ENCODE measurements at regions not wholly inside any gene's neighbourhood (a gene's known extent, or its start where the extent isn't known, plus 50 kb on each side); places are given as distances from the start of the nearest gene placed in this dataset.
"Not testable (repeated sequence)": the region's sequence is repeated elsewhere in the genome, so short reads cannot be mapped to it uniquely, and the experiment has no call there.

- no peaks in the 10 kb centered on the region for H3K27me3 ChIP-seq
- H3K4me2 ChIP-seq, result no peak overlapping the region
- H3K4me3 ChIP-seq, result no peak overlapping the region
- H3K9me2 ChIP-seq (replicated peaks; ENCODE audit: insufficient read depth), result no peaks in the 10 kb centered on the region
- H4K20me1 ChIP-seq (ENCODE audit: insufficient read depth, poor library complexity, severe bottlenecking), result no peaks in the 10 kb centered on the region
- no peak overlapping the region for H2AFZ ChIP-seq
- H3K79me2 ChIP-seq, result no peaks in the 10 kb centered on the region
- no peaks in the 10 kb centered on the region for H3K36me3 ChIP-seq (replicated peaks; ENCODE audit: insufficient read depth, low read depth)
- no peak overlapping the region for H3K27ac ChIP-seq
- DNase-seq (ENCODE audit: low spot score), result no peak
- H3K4me1 ChIP-seq (ENCODE audit: insufficient read depth), result no peaks in the 10 kb centered on the region
- H3K9me3 ChIP-seq (ENCODE audit: low read depth), result no peaks in the 10 kb centered on the region
- WGBS (ENCODE audit: low lambda C conversion rate, missing lambda C conversion rate), result 40% methylated on average over 4 of the region's 4 CpGs
- no peak for TF ChIP-seq EZH2 (IDR thresholded peaks at IDR 0.05; ENCODE audit: borderline replicate concordance)
- TF ChIP-seq CTCF (IDR thresholded peaks at IDR 0.05; ENCODE audit: poor library complexity), result no peak
- no peak for TF ChIP-seq EZH2phosphoT487 (IDR thresholded peaks at IDR 0.05; ENCODE audit: low read depth, severe bottlenecking, unreplicated experiment)
These were observed 314.7 kb upstream of the CFAP20DC start for GRCh38 chr3:59364496-59364895.

- 89% methylated on average over 4 of the region's 8 CpGs for WGBS (ENCODE audit: low lambda C conversion rate, missing lambda C conversion rate)
- not testable (repeated sequence) for H3K9me2 ChIP-seq (replicated peaks; ENCODE audit: insufficient read depth); H3K4me2 ChIP-seq; H3K36me3 ChIP-seq (replicated peaks; ENCODE audit: insufficient read depth, low read depth); H3K27me3 ChIP-seq; H4K20me1 ChIP-seq (ENCODE audit: insufficient read depth, poor library complexity, severe bottlenecking); H3K4me1 ChIP-seq (ENCODE audit: insufficient read depth); H3K79me2 ChIP-seq; H2AFZ ChIP-seq; H3K9me3 ChIP-seq (ENCODE audit: low read depth); H3K27ac ChIP-seq; DNase-seq (ENCODE audit: low spot score); H3K4me3 ChIP-seq
These were observed 310.5 kb upstream of the CFAP20DC start for GRCh38 chr3:59360312-59360711.

GRCh38 chr3:59341459-59341858 is 291.6 kb upstream of the CFAP20DC start:
- no peak for TF ChIP-seq EZH2 (IDR thresholded peaks at IDR 0.05; ENCODE audit: borderline replicate concordance)
- no peak for TF ChIP-seq CTCF (IDR thresholded peaks at IDR 0.05; ENCODE audit: poor library complexity)
- no peak for TF ChIP-seq EZH2phosphoT487 (IDR thresholded peaks at IDR 0.05; ENCODE audit: low read depth, severe bottlenecking, unreplicated experiment)
- Histone ChIP-seq H3K36me3 (replicated peaks; ENCODE audit: insufficient read depth, low read depth) (no peaks in the 10 kb centered on the region), H3K4me2 (no peak overlapping the region), H4K20me1 (ENCODE audit: insufficient read depth, poor library complexity, severe bottlenecking) (no peaks in the 10 kb centered on the region), H3K27ac (no peak overlapping the region), H3K4me1 (ENCODE audit: insufficient read depth) (no peaks in the 10 kb centered on the region), H2AFZ (peak overlapping the region; percentile 33), H3K27me3 (no peaks in the 10 kb centered on the region), H3K9me2 (replicated peaks; ENCODE audit: insufficient read depth) (no peaks in the 10 kb centered on the region), H3K9me3 (ENCODE audit: low read depth) (no peaks in the 10 kb centered on the region), H3K4me3 (no peak overlapping the region), H3K79me2 (no peaks in the 10 kb centered on the region)
- WGBS (ENCODE audit: low lambda C conversion rate, missing lambda C conversion rate), result 42% methylated on average over 4 of the region's 4 CpGs
- no peak for DNase-seq (ENCODE audit: low spot score)

GRCh38 chr3:59339818-59340217 is 290.0 kb upstream of the CFAP20DC start:
- no peaks in the 10 kb centered on the region for H3K36me3 ChIP-seq (replicated peaks; ENCODE audit: insufficient read depth, low read depth)
- no peaks in the 10 kb centered on the region for H3K9me3 ChIP-seq (ENCODE audit: low read depth)
- H3K4me2 ChIP-seq, result no peak overlapping the region
- no peak for DNase-seq (ENCODE audit: low spot score)
- no peaks in the 10 kb centered on the region for H3K27me3 ChIP-seq
- no peaks in the 10 kb centered on the region for H3K9me2 ChIP-seq (replicated peaks; ENCODE audit: insufficient read depth)
- no peak overlapping the region for H3K27ac ChIP-seq
- H3K4me3 ChIP-seq, result no peak overlapping the region
- WGBS (ENCODE audit: low lambda C conversion rate, missing lambda C conversion rate), result 92% methylated on average over 3 of the region's 3 CpGs
- H3K4me1 ChIP-seq (ENCODE audit: insufficient read depth), result no peaks in the 10 kb centered on the region
- no peaks in the 10 kb centered on the region for H4K20me1 ChIP-seq (ENCODE audit: insufficient read depth, poor library complexity, severe bottlenecking)
- TF ChIP-seq CTCF (IDR thresholded peaks at IDR 0.05; ENCODE audit: poor library complexity), result no peak
- TF ChIP-seq EZH2phosphoT487 (IDR thresholded peaks at IDR 0.05; ENCODE audit: low read depth, severe bottlenecking, unreplicated experiment), result no peak
- no peak for TF ChIP-seq EZH2 (IDR thresholded peaks at IDR 0.05; ENCODE audit: borderline replicate concordance)
- H3K79me2 ChIP-seq, result no peaks in the 10 kb centered on the region
- no peak overlapping the region for H2AFZ ChIP-seq

Measured in hepatocyte (in vitro differentiated cells).